ENCODE measurements at regions not wholly inside any gene's neighbourhood (a gene's known extent, or its start where the extent isn't known, plus 50 kb on each side); places are given as distances from the start of the nearest gene placed in this dataset.

GRCh38 chr2:149924549-149925213 lies 337.1 kb upstream of the MMADHC start:
- no peaks in the 10 kb centered on the region for H3K36me3 ChIP-seq (ENCODE audit: control insufficient read depth, insufficient read depth, low read length)
- no peak for DNase-seq (ENCODE audit: extremely low read depth, insufficient read length)
- H3K27me3 ChIP-seq (replicated peaks; ENCODE audit: control insufficient read depth, insufficient read depth, low read length) = no peaks in the 10 kb centered on the region
- TF ChIP-seq CTCF (IDR thresholded peaks at IDR 0.05; ENCODE audit: insufficient read depth, low read length, poor library complexity, severe bottlenecking) = no peak
- no peak overlapping the region for H3K4me3 ChIP-seq (replicated peaks; ENCODE audit: low read depth, low read length)

DNA sequence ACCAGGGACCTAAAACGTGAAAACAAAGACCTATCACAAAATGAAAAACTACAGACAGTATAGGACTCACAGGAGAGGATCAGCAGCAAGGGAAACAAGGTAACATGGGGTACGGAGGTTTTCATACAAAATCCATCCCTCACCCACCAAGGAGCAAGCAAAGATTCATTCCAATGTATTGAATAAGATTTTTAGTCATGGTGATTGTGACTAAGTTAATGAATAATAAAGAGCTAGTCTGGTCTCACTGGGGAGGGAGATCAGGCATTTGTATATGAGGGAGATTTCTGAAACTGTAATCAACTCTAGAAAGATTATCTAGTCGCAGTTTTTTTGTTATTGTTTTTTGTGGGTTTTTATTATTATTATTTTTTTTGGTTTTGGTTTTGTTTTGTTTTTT lies 336.5 kb upstream of the MMADHC start:
- Histone ChIP-seq H3K4me3 (replicated peaks; ENCODE audit: low read depth, low read length) (no peak overlapping the region), H3K36me3 (ENCODE audit: control insufficient read depth, insufficient read depth, low read length) (no peaks in the 10 kb centered on the region), H3K27me3 (replicated peaks; ENCODE audit: control insufficient read depth, insufficient read depth, low read length) (no peaks in the 10 kb centered on the region)
- TF ChIP-seq CTCF (IDR thresholded peaks at IDR 0.05; ENCODE audit: insufficient read depth, low read length, poor library complexity, severe bottlenecking) = no peak
- DNase-seq (ENCODE audit: extremely low read depth, insufficient read length) = no peak

- no peaks in the 10 kb centered on the region for H3K27me3 ChIP-seq (replicated peaks; ENCODE audit: control insufficient read depth, insufficient read depth, low read length)
- no peak for DNase-seq (ENCODE audit: extremely low read depth, insufficient read length)
- H3K36me3 ChIP-seq (ENCODE audit: control insufficient read depth, insufficient read depth, low read length) = no peaks in the 10 kb centered on the region
- TF ChIP-seq CTCF (IDR thresholded peaks at IDR 0.05; ENCODE audit: insufficient read depth, low read length, poor library complexity, severe bottlenecking) = no peak
- no peak overlapping the region for H3K4me3 ChIP-seq (replicated peaks; ENCODE audit: low read depth, low read length)
Observed at GRCh38 chr2:149921911-149922616, 334.5 kb upstream of the MMADHC start.

GRCh38 chr2:149920389-149920788 lies 332.8 kb upstream of the MMADHC start:
- Histone ChIP-seq H3K4me3 (replicated peaks; ENCODE audit: low read depth, low read length) (no peak overlapping the region), H3K36me3 (ENCODE audit: control insufficient read depth, insufficient read depth, low read length) (no peaks in the 10 kb centered on the region), H3K27me3 (replicated peaks; ENCODE audit: control insufficient read depth, insufficient read depth, low read length) (no peaks in the 10 kb centered on the region)
- TF ChIP-seq CTCF (IDR thresholded peaks at IDR 0.05; ENCODE audit: insufficient read depth, low read length, poor library complexity, severe bottlenecking) = no peak
- no peak for DNase-seq (ENCODE audit: extremely low read depth, insufficient read length)

DNA sequence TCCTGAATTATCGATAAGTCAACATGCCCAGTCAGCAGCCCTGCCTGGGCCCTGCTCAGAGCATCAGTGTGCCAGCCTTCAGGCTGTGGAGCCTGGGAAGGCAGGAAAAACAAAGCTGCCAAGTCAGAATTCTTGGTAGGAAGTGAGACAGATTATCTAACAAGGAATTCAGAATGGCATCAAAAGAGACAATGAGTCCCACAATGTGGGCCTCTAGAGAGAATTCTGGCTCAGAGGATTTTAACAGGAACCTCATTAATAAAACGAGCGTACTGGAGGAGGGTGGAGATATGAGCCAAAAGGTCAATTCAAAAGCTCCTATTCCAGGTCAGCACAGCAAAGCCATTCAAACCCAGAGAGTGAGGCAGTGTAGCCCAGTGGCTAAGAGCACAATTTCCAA lies 327.6 kb upstream of the MMADHC start:
- DNase-seq (ENCODE audit: extremely low read depth, insufficient read length) = no peak
- Histone ChIP-seq H3K36me3 (ENCODE audit: control insufficient read depth, insufficient read depth, low read length) (no peaks in the 10 kb centered on the region), H3K27me3 (replicated peaks; ENCODE audit: control insufficient read depth, insufficient read depth, low read length) (no peaks in the 10 kb centered on the region), H3K4me3 (replicated peaks; ENCODE audit: low read depth, low read length) (no peak overlapping the region)
- TF ChIP-seq CTCF (IDR thresholded peaks at IDR 0.05; ENCODE audit: insufficient read depth, low read length, poor library complexity, severe bottlenecking) = no peak
